Liver (tissue), 8 donors: ENCODE measurements at regions not wholly inside any gene's neighbourhood (a gene's known extent, or its start where the extent isn't known, plus 50 kb on each side); places are given as distances from the start of the nearest gene placed in this dataset.

Experiments
- DNase-seq: peaks from one replicate; pipeline ENCODE4 v3.0.0-alpha.2; 2017; ENCODE audit warnings: low spot score
- H3K27ac ChIP-seq, 2 donors: one replicate each; pipeline ENCODE4 v1.7.0; 2013; ENCODE audit warnings: inconsistent platforms in 2 of 2, low read length in 2 of 2, control low read depth in 1 of 2, low read depth in 1 of 2, mild to moderate bottlenecking in 1 of 2
- H3K27me3 ChIP-seq, 4 donors: one replicate each; pipeline versions ENCODE4 v1.6.1 to v1.7.0; 2013; ENCODE audit warnings: low read length in 3 of 4, inconsistent platforms in 1 of 4, mild to moderate bottlenecking in 1 of 4, moderate library complexity in 1 of 4; ENCODE audit not compliant: control insufficient read depth in 4 of 4, insufficient read depth in 4 of 4
- H3K36me3 ChIP-seq, 4 donors: one replicate each; pipeline versions ENCODE4 v1.6.1 to v1.7.0; 2013; ENCODE audit warnings: low read length in 3 of 4, mild to moderate bottlenecking in 3 of 4, low read depth in 1 of 4, moderate library complexity in 1 of 4; ENCODE audit not compliant: control insufficient read depth in 4 of 4, insufficient read depth in 3 of 4
- H3K4me1 ChIP-seq, 4 donors: one replicate each; pipeline versions ENCODE4 v1.6.1 to v1.7.0; 2013; ENCODE audit warnings: low read length in 3 of 4, mild to moderate bottlenecking in 3 of 4, moderate library complexity in 1 of 4; ENCODE audit not compliant: control insufficient read depth in 4 of 4, insufficient read depth in 4 of 4
- H3K4me3 ChIP-seq, 3 donors: one replicate each; pipeline versions ENCODE4 v1.6.1 to v1.7.0; 2013; ENCODE audit warnings: low read length in 3 of 3, control low read depth in 1 of 3, low read depth in 1 of 3, mild to moderate bottlenecking in 1 of 3
- H3K9ac ChIP-seq, 2 donors: one replicate each; pipeline ENCODE4 v1.7.0; 2013; ENCODE audit warnings: low read length in 2 of 2, mild to moderate bottlenecking in 2 of 2, moderate library complexity in 2 of 2, control low read depth in 1 of 2, low read depth in 1 of 2
- H3K9me3 ChIP-seq, 4 donors: one replicate each; pipeline versions ENCODE4 v1.6.1 to v1.7.0; 2013; ENCODE audit warnings: low read length in 3 of 4; ENCODE audit not compliant: control insufficient read depth in 4 of 4
- EGR1 ChIP-seq, 2 donors: IDR thresholded peaks; 2 replicates each; pipeline ENCODE4 v1.6.1; 2016 to 2018; ENCODE audit warnings: antibody characterized with exemption in 2 of 2, low read depth in 2 of 2
- FOXA1 ChIP-seq: IDR thresholded peaks from 2 replicates; pipeline ENCODE4 v1.6.1; 2016; ENCODE audit warnings: antibody characterized with exemption
- FOXA2 ChIP-seq: IDR thresholded peaks from 2 replicates; pipeline ENCODE4 v1.6.1; 2016; ENCODE audit warnings: antibody characterized with exemption
- GABPA ChIP-seq, 2 donors: IDR thresholded peaks in 1 of 2; conservative IDR thresholded peaks in 1 of 2; 2 replicates each; pipeline ENCODE4 v1.6.1; 2016; ENCODE audit warnings: antibody characterized with exemption in 2 of 2, mild to moderate bottlenecking in 1 of 2, moderate library complexity in 1 of 2
- HNF4A ChIP-seq, 2 donors: conservative IDR thresholded peaks; 2 replicates each; pipeline ENCODE4 v1.6.1; 2016; ENCODE audit warnings: antibody characterized with exemption in 2 of 2, mild to moderate bottlenecking in 2 of 2
- HNF4G ChIP-seq: IDR thresholded peaks from 2 replicates; pipeline ENCODE4 v1.6.1; 2016; ENCODE audit warnings: antibody characterized with exemption
- JUND ChIP-seq, 2 donors: IDR thresholded peaks; 2 replicates each; pipeline ENCODE4 v1.6.1; 2016; ENCODE audit warnings: antibody characterized with exemption in 2 of 2
- NR2F2 ChIP-seq: IDR thresholded peaks from 2 replicates; pipeline ENCODE4 v1.6.1; 2016; ENCODE audit warnings: antibody characterized with exemption
- RAD21 ChIP-seq, 2 donors: IDR thresholded peaks; 2 replicates each; pipeline ENCODE4 v1.6.1; 2016; ENCODE audit warnings: antibody characterized with exemption in 2 of 2, mild to moderate bottlenecking in 2 of 2
- RXRA ChIP-seq, 2 donors: IDR thresholded peaks; 2 replicates each; pipeline ENCODE4 v1.6.1; 2017 to 2018; ENCODE audit warnings: antibody characterized with exemption in 2 of 2, mild to moderate bottlenecking in 1 of 2
- SP1 ChIP-seq: IDR thresholded peaks from 2 replicates; pipeline ENCODE4 v1.6.1; 2018; ENCODE audit warnings: antibody characterized with exemption, mild to moderate bottlenecking
- TAF1 ChIP-seq: conservative IDR thresholded peaks from 2 replicates; pipeline ENCODE4 v1.6.1; 2016; ENCODE audit warnings: antibody characterized with exemption, mild to moderate bottlenecking
- YY1 ChIP-seq: IDR thresholded peaks from 2 replicates; pipeline ENCODE4 v1.6.1; 2016; ENCODE audit warnings: antibody characterized with exemption, mild to moderate bottlenecking
- WGBS: extraction: QIAGEN DNeasy Blood & Tissue Kit; methylation state at CpG from one replicate; pipeline ENCODE4 v1.1.7; 2013; 5-methylcytosine and 5-hydroxymethylcytosine counted together
- TF ChIP-seq, protein P1 (sequence below): IDR thresholded peaks from 2 replicates; pipeline ENCODE4 v1.6.1; 2016; ENCODE audit warnings: antibody characterized with exemption
- TF ChIP-seq, protein P2 (sequence below): IDR thresholded peaks from 2 replicates; pipeline ENCODE4 v1.6.1; 2016; ENCODE audit warnings: antibody characterized with exemption, mild to moderate bottlenecking
- TF ChIP-seq, protein P3 (sequence below): fragments of 150-350 bp; IDR thresholded peaks from 2 replicates; pipeline ENCODE4 v1.5.1; 2017; ENCODE audit warnings: improper control_type of control experiment, low read depth, low read length; ENCODE audit not compliant: missing input control
- TF ChIP-seq, protein P4 (sequence below): IDR thresholded peaks from 2 replicates; pipeline ENCODE4 v1.6.1; 2016; ENCODE audit warnings: antibody characterized with exemption
- donor health status: healthy.
- donor health status: healthy.
- donor health status: healthy.
- donor health status: healthy.
- donor health status: healthy.

DNA sequence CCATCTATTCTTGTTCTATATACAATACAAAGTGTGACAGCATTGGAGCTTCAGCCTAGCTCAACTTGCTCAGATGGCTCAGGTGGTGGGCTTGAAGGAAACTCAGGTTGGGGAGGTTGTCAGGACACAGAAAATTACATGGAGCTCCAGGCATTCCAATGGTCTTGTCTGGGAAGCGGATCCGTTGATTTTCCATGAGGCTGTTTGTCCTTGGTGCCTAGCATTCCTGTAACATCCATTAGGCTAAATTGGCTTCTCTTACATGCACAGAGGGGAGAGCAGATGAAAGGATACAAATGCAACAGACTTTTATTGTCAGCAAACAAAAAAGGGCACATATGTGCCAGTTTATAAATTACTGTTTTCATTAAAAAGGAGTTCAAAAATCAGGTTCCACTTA is 75.5 kb upstream of the OTX2 start:
- H3K36me3 ChIP-seq: no peaks in the 10 kb centered on the region
- no peak overlapping the region for H3K27ac ChIP-seq
- no peaks in the 10 kb centered on the region for H3K9me3 ChIP-seq
- no peak for TF ChIP-seq JUND (IDR thresholded peaks at IDR 0.05)
- no peak for TF ChIP-seq NR2F2
- TF ChIP-seq FOXA2: no peak
- TF ChIP-seq, protein P1, sequence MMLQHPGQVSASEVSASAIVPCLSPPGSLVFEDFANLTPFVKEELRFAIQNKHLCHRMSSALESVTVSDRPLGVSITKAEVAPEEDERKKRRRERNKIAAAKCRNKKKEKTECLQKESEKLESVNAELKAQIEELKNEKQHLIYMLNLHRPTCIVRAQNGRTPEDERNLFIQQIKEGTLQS: no peak
- TF ChIP-seq, protein P2, sequence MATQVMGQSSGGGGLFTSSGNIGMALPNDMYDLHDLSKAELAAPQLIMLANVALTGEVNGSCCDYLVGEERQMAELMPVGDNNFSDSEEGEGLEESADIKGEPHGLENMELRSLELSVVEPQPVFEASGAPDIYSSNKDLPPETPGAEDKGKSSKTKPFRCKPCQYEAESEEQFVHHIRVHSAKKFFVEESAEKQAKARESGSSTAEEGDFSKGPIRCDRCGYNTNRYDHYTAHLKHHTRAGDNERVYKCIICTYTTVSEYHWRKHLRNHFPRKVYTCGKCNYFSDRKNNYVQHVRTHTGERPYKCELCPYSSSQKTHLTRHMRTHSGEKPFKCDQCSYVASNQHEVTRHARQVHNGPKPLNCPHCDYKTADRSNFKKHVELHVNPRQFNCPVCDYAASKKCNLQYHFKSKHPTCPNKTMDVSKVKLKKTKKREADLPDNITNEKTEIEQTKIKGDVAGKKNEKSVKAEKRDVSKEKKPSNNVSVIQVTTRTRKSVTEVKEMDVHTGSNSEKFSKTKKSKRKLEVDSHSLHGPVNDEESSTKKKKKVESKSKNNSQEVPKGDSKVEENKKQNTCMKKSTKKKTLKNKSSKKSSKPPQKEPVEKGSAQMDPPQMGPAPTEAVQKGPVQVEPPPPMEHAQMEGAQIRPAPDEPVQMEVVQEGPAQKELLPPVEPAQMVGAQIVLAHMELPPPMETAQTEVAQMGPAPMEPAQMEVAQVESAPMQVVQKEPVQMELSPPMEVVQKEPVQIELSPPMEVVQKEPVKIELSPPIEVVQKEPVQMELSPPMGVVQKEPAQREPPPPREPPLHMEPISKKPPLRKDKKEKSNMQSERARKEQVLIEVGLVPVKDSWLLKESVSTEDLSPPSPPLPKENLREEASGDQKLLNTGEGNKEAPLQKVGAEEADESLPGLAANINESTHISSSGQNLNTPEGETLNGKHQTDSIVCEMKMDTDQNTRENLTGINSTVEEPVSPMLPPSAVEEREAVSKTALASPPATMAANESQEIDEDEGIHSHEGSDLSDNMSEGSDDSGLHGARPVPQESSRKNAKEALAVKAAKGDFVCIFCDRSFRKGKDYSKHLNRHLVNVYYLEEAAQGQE: no peak
- TF ChIP-seq EGR1 (IDR thresholded peaks at IDR 0.05; ENCODE audit: low read depth in 2 of 2): no peak
- TF ChIP-seq HNF4G: no peak
- TF ChIP-seq RXRA (IDR thresholded peaks at IDR 0.05): no peak
- no peak for TF ChIP-seq FOXA1
- no peak for TF ChIP-seq TAF1
- TF ChIP-seq, protein P3, sequence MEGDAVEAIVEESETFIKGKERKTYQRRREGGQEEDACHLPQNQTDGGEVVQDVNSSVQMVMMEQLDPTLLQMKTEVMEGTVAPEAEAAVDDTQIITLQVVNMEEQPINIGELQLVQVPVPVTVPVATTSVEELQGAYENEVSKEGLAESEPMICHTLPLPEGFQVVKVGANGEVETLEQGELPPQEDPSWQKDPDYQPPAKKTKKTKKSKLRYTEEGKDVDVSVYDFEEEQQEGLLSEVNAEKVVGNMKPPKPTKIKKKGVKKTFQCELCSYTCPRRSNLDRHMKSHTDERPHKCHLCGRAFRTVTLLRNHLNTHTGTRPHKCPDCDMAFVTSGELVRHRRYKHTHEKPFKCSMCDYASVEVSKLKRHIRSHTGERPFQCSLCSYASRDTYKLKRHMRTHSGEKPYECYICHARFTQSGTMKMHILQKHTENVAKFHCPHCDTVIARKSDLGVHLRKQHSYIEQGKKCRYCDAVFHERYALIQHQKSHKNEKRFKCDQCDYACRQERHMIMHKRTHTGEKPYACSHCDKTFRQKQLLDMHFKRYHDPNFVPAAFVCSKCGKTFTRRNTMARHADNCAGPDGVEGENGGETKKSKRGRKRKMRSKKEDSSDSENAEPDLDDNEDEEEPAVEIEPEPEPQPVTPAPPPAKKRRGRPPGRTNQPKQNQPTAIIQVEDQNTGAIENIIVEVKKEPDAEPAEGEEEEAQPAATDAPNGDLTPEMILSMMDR: no peak
- no peak for TF ChIP-seq YY1
- no peak for TF ChIP-seq RAD21 (IDR thresholded peaks at IDR 0.05)
- no peak for TF ChIP-seq HNF4A (conservative IDR thresholded peaks at IDR 0.05)
- TF ChIP-seq, protein P4, sequence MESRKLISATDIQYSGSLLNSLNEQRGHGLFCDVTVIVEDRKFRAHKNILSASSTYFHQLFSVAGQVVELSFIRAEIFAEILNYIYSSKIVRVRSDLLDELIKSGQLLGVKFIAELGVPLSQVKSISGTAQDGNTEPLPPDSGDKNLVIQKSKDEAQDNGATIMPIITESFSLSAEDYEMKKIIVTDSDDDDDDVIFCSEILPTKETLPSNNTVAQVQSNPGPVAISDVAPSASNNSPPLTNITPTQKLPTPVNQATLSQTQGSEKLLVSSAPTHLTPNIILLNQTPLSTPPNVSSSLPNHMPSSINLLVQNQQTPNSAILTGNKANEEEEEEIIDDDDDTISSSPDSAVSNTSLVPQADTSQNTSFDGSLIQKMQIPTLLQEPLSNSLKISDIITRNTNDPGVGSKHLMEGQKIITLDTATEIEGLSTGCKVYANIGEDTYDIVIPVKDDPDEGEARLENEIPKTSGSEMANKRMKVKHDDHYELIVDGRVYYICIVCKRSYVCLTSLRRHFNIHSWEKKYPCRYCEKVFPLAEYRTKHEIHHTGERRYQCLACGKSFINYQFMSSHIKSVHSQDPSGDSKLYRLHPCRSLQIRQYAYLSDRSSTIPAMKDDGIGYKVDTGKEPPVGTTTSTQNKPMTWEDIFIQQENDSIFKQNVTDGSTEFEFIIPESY: no peak
- no peak for TF ChIP-seq GABPA (IDR thresholded peaks at IDR 0.05 in 1 of 2, conservative IDR thresholded peaks at IDR 0.05 in 1 of 2)
- no peak overlapping the region for H3K9ac ChIP-seq
- H3K4me1 ChIP-seq: peaks cover 0 to 3% (median 0%) of the 10 kb centered on the region in 4 donors
- no peak for DNase-seq
- no peak overlapping the region for H3K4me3 ChIP-seq
- H3K27me3 ChIP-seq: peaks cover 0 to 3% (median under 1%) of the 10 kb centered on the region in 4 donors
- WGBS: 48% methylated on average over 2 of the region's 2 CpGs

DNA sequence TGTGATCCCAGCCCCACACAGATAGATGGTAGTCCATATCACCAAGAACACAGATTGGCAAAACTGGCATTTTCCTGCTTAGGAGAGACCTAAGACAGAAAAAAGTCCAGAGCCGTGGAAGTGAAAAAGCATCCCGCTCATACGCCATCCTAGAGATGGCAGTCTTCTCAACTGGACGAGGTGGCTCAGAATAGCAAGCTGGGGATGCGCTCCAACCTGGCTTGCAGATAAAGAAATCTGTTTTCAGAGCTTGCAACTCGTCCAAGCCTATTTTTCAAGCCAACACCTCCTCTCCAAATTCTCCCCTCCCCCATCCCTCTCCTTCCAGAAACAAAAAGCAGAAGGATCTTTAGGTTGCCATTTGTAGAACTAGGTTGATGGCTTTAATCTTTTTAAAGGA is 74.3 kb upstream of the OTX2 start:
- peaks cover 0 to 3% (median 0%) of the 10 kb centered on the region in 4 donors for H3K4me1 ChIP-seq
- no peak overlapping the region for H3K9ac ChIP-seq
- H3K9me3 ChIP-seq: no peaks in the 10 kb centered on the region
- peaks cover 0 to 3% (median under 1%) of the 10 kb centered on the region in 4 donors for H3K27me3 ChIP-seq
- no peak for DNase-seq
- H3K27ac ChIP-seq: no peak overlapping the region
- H3K4me3 ChIP-seq: no peak overlapping the region
- 49% methylated on average over 6 of the region's 6 CpGs for WGBS
- no peaks in the 10 kb centered on the region for H3K36me3 ChIP-seq
- TF ChIP-seq, protein P3: no peak
- TF ChIP-seq, protein P2: no peak
- TF ChIP-seq FOXA2: no peak
- TF ChIP-seq EGR1 (IDR thresholded peaks at IDR 0.05; ENCODE audit: low read depth in 2 of 2): no peak
- TF ChIP-seq RAD21 (IDR thresholded peaks at IDR 0.05): no peak
- no peak for TF ChIP-seq HNF4G
- TF ChIP-seq NR2F2: no peak
- no peak for TF ChIP-seq SP1
- TF ChIP-seq JUND (IDR thresholded peaks at IDR 0.05): no peak
- TF ChIP-seq FOXA1: no peak
